ENCODE measurements at regions not wholly inside any gene's neighbourhood (a gene's known extent, or its start where the extent isn't known, plus 50 kb on each side); places are given as distances from the start of the nearest gene placed in this dataset.
"Not testable (repeated sequence)": the region's sequence is repeated elsewhere in the genome, so short reads cannot be mapped to it uniquely, and the experiment has no call there.

DNA sequence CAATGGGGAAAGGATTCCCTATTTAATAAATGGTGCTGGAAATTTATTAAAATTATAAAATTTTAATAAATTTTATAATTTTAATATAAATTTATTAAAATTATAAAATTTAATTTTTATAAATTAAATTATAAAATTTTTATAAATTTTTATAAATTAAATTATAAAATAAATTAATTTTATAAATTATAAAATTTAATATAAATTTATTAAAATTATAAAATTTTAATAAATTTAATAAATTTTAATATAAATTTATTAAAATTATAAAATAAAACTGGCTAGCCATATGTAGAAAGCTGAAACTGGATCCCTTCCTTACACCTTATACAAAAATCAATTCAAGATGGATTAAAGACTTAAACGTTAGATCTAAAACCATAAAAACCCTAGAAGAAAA lies 356.7 kb upstream of the TFPI start:
- H3K4me2 ChIP-seq (ENCODE audit: insufficient read depth in 1 of 2, low read depth in 2 of 2, low read length in 2 of 2); H3K56ac ChIP-seq (replicated peaks; ENCODE audit: insufficient read length, low read depth, low read length); H4K20me1 ChIP-seq (replicated peaks in 1 of 2; ENCODE audit: control insufficient read depth in 1 of 2, insufficient read depth in 2 of 2, low read length in 2 of 2); H3K4me3 ChIP-seq (ENCODE audit: extremely low read depth in 1 of 4, insufficient read depth in 2 of 4, low read depth in 3 of 4, low read length in 4 of 4); H3K4me1 ChIP-seq (replicated peaks in 1 of 4; ENCODE audit: control insufficient read depth in 3 of 4, insufficient read depth in 4 of 4, low read length in 3 of 4); H2BK15ac ChIP-seq (ENCODE audit: low read length); H3K18ac ChIP-seq (ENCODE audit: extremely low read depth, low read length); H3K9ac ChIP-seq (replicated peaks in 1 of 4; ENCODE audit: extremely low read depth in 1 of 4, low read depth in 3 of 4, low read length in 3 of 4); H3K14ac ChIP-seq (ENCODE audit: insufficient read length); DNase-seq (ENCODE audit: low read depth in 1 of 2, low spot score in 2 of 2); FAIRE-seq; H3K27me3 ChIP-seq (replicated peaks in 1 of 4; ENCODE audit: control insufficient read depth in 3 of 4, extremely low read depth in 1 of 4, insufficient read depth in 3 of 4, low read length in 3 of 4); H3K4ac ChIP-seq (replicated peaks; ENCODE audit: insufficient read length, low read depth, low read length); H2BK12ac ChIP-seq (ENCODE audit: low read depth, low read length); H3K9me3 ChIP-seq (ENCODE audit: insufficient read depth in 2 of 2, low read depth in 1 of 2, low read length in 1 of 2); H2BK5ac ChIP-seq (ENCODE audit: low read depth, low read length); H4K91ac ChIP-seq (replicated peaks; ENCODE audit: insufficient read length, low read length); H2BK20ac ChIP-seq (ENCODE audit: low read length); POLR2A ChIA-PET (ENCODE audit: partially characterized antibody); H4K8ac ChIP-seq (ENCODE audit: extremely low read depth, insufficient read depth, low read length); H2AFZ ChIP-seq (ENCODE audit: low read length); CTCF ChIA-PET (ENCODE audit: partially characterized antibody); H4K5ac ChIP-seq (ENCODE audit: insufficient read length, low read depth, low read length); H3K79me2 ChIP-seq (ENCODE audit: control insufficient read depth in 1 of 2, insufficient read depth in 2 of 2, low read length in 2 of 2); H3K79me1 ChIP-seq (ENCODE audit: low read depth, low read length); H3K23ac ChIP-seq (ENCODE audit: insufficient read length); H2BK120ac ChIP-seq (replicated peaks; ENCODE audit: low read depth, low read length); H3K23me2 ChIP-seq (ENCODE audit: low read depth, low read length); H3K27ac ChIP-seq (ENCODE audit: low read depth, low read length); H2AK5ac ChIP-seq (ENCODE audit: low read depth, low read length); H3K36me3 ChIP-seq (ENCODE audit: control insufficient read depth in 2 of 4, insufficient read depth in 4 of 4, low read length in 3 of 4): not testable (repeated sequence)
- WGBS, 2 experiments (ENCODE audit: extremely low coverage in 1 of 2, insufficient coverage in 1 of 2, insufficient read length in 1 of 2, insufficient replicate concordance in 2 of 2, low coverage in 1 of 2, low lambda C conversion rate in 2 of 2, missing lambda C conversion rate in 1 of 2), result 100% methylated on average over 1 of the region's 1 CpG; no CpG with 5 or more reads in 1 of the 2 experiments

Data from H1 (cell line).